ENCODE measurements at regions not wholly inside any gene's neighbourhood (a gene's known extent, or its start where the extent isn't known, plus 50 kb on each side); places are given as distances from the start of the nearest gene placed in this dataset.
"Not testable (repeated sequence)": the region's sequence is repeated elsewhere in the genome, so short reads cannot be mapped to it uniquely, and the experiment has no call there.

DNA sequence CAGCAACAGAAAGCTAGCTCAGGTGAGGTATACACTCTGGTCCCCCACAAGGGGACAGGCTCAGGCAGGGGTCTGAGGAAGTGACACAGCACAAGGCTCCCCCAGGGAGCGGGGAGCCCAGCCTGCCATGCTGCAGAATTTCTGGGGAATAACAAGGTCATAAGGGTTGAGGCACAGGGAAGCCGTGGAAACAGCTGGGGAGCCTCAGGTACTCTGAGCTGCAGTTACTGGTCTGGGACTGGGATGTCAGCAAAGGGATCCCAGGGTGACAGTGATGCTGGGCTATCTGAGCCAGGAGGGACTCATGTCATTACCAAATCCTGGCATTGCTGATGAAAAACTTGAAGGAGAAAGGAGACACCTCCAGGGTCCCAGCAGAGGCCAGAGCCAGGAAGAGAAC lies 64.4 kb upstream of the NANOS1 start:
- no peak for DNase-seq (ENCODE audit: low read depth in 2 of 2)

DNA sequence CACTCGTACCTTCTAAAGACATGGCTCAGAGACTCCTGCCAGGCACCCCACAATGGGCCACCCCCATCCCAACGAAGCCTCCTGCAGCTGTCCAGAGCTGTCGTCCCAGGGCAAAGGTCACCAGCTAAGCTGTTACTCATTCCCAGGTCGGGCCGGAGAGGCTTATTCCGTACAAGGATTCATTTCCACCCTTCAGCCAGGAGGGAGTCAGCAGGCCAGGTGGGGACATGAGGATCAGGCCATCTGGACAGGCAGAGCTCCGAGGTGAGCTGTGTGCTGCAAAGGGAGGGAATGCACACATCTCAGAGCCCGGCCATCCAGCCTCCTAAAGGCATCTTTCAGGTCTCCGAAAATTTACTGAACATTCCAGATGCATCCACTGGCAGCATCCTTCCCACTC lies 63.9 kb upstream of the NANOS1 start:
- no peak for DNase-seq (ENCODE audit: low read depth in 2 of 2)

DNA sequence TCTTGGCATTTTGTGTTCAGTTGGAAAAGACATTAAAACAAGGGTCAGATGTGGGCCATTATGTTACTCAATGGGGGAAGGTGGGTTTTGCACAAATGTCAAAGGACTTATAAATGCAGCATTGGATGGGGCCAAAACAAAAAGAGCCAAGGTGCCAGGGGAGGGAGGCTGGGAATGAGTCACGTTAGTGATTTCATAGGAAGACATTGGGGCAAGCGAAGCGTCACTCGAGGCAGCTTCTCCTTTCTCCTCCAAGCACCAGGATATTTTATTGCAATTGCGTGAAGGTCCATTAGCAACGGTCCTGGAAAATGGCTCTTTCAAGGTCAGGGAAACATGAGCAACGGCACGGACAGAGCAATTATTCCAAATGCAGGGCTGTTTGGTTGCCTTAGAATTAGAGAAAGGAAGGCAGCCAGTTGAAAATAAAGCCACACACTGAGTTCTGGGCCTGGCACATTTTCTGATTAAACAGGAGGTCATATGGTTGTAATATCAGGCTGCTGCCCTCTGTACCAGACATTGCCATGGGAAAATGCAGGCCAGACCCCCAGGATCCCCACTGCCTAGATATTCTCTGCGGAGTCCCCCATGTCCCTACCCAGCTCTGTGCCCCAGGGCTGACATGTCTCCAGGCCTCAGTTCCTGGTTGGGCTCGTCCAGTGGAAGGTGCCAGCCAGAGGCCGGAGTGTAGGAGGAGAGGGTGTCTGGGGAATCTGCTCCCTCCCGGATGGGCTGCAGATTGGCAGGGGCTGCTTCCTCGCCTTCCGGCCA lies 63.3 kb upstream of the NANOS1 start:
- DNase-seq (ENCODE audit: low read depth in 2 of 2) = no peak

DNA sequence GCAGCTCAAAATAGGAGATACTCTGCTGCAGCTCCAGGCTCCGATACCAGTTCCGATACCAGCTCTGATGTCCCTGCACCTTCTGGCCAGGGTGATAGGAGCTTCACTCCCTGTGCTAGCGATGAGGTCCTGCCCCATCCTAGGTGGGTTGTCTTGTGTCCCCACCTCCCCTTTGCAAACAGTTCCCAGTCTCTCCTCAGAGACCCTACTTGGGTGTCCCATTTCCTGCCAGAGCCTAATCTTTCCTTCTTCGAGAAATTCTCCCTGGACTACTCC lies 62.7 kb upstream of the NANOS1 start:
- no peak for DNase-seq (ENCODE audit: low read depth in 2 of 2)

DNA sequence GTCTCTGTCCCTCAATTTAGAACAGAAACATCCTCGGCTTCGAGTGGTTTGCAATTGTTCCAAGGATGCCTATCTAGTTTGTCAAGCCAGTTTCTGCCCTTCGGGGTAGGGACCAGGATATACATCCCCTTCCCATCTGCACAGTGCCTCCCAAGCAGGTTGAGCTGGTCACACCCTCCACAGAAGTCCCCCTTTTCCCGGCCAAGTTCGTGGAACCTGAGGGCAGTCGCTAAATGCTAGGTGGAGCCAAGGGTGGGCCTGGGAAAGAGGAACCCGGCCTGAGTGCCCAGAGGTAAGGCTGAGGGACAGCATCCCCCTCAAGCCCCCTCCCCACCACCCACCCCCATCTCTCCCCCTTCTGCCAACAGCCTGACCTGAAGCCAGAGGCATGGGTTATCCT lies 62.4 kb upstream of the NANOS1 start:
- DNase-seq (ENCODE audit: low read depth in 2 of 2) = no peak

DNA sequence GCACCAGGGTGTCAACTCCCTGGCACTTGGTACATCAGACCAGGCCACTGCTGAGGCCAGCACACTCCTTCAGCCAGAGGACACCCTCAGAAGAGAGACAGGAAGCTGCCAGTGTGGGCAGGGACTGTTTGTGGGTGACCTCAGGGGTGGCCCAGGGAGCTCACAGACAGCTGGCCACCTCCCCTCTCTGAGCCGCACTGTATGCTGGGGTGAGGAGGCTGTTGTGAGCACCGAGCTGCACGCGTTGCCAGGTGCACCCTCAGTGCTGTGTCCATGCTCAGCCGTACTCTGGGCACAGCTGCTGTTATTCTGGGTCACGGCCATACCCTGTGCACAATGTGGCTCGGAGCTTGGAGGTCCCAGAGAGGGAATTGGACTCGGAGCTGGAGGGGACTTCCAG lies 61.5 kb upstream of the NANOS1 start:
- DNase-seq (ENCODE audit: low read depth in 2 of 2) = no peak

DNA sequence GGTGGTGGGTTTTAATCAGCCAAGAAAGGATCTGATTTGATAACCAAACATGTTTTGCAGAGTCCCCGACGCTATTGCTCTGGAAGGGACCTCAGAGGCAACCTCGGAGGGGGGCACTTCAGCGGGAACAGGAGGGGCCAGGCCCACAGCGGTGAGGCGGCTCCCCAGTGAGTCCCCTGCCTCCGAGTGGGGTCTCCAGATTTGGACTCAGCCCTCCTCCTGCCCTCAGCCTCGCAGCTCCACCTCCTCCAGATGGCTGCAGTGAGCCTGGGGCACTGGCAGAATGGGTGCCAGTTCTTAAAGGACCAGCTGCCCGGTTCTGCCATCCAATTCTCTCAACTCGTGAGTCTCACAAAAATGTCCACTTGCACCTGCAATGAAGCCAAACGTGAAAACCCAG lies 61.0 kb upstream of the NANOS1 start:
- no peak for DNase-seq (ENCODE audit: low read depth in 2 of 2)

DNA sequence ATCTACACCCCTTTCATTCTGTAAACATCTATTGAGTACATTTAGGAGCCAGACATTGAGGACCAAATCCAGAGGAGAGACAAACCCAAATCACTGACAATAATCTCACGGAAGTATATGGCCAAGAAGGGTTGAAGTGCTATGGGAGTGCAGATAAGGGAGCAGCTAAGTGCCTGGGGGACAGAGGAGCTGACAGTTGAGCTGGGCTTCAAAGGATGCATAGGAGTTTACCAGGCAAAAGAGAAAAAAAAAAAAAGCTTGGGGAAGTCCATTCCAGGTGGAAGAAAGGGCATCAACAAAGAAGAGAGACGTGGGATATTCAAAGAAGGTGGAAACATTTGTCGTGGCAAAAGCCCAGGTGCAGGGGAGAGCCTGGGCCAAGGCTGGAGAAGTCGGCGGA lies 60.5 kb upstream of the NANOS1 start:
- no peak for DNase-seq (ENCODE audit: low read depth in 2 of 2)

DNA sequence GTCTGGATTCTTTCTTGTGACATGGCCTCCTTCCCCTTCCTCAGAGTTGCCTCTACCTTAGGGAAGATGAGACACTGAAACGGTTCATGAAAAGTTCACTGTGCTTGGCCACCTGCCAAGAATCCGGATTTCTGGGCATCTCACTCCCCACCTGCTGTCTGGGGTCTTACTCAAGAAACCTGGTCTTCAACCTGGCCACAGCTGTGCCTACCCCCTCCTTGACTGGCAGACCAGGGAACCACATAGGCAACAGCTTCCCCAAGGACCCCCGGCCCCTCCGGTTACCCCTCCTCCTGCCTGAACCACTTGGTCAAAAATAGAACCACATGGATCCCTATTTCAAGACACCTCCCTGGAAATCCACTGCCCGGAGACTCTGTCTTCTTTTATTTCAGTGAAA lies 58.7 kb upstream of the NANOS1 start:
- no peak for DNase-seq (ENCODE audit: low read depth in 2 of 2)

DNA sequence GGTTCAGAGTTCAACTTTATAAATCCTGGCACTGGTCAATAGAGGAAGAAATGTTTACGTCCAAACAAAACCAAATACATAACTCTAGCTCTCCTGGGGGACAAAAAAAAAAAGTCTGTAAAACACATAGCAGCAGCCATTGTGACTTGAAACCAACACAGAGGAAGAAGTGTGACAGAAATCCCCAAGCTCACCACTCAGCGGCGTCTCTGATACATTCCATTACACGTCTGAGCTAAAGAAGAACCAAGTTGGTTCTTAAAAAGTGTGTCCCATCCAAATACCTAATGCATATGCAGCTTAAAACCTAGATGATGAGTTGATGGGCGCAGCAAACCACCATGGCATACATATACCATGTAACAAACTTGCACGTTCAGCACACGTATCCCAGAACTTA lies 58.3 kb upstream of the NANOS1 start:
- DNase-seq (ENCODE audit: low read depth in 2 of 2) = no peak

DNA sequence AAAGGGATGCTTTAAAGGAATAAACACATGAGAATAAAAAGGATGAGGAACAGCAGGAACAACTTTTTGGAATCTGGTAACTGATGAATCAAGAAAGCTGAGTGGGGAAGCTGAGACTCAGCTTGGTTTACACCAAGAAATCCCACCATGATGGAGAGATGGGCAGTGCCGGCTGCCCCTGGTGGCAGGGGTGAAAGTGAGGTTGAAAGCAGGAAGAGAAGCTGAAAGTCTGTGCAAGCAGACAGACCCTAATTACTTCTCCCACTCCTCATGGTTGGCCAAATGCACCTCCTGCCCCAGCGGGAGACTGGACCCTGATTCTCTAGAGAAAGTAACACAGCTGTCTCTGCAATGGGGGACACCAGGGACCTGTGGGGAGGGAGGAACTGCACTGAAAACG lies 57.6 kb upstream of the NANOS1 start:
- DNase-seq (ENCODE audit: low read depth in 2 of 2) = no peak

DNA sequence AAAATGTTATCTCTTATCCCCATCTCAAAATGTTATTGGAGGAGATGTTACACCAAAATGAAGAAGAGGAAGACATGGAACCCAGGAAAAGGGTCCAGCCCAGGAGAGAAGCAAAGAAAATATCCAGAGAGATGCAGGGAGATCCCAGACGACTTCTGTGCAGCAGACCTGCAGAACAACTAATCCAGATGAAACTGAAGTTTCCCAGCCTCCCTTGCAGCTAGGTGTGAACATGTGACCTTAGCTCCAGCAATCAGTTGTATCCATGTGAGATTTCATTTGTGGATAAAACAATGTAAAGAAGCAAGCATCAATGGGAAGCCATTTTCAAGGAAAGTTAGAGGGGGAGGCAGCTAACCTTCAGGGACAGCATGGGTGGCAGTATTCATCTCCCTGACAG lies 55.8 kb upstream of the NANOS1 start:
- no peak for DNase-seq (ENCODE audit: low read depth in 2 of 2)

DNA sequence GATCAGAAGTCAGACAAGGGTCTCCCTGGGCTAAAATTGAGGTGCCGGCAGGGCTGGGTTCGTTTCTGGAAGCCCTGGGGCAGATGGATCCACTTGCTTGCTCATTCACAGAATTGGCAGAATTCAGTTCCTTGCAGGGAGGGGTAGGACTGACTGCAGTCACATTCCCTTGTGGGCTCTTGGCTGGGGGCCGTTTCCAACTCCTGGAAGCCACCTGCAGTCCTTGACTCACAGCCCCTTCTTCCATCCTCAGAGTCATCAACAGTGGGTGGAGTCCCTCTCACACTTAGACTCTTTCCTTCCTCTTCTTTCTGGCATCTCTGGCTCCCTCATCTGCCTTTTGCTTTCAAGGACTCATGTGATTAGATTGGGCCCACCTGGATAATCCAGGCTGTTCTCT lies 54.6 kb upstream of the NANOS1 start:
- DNase-seq (ENCODE audit: low read depth in 2 of 2) = no peak

DNA sequence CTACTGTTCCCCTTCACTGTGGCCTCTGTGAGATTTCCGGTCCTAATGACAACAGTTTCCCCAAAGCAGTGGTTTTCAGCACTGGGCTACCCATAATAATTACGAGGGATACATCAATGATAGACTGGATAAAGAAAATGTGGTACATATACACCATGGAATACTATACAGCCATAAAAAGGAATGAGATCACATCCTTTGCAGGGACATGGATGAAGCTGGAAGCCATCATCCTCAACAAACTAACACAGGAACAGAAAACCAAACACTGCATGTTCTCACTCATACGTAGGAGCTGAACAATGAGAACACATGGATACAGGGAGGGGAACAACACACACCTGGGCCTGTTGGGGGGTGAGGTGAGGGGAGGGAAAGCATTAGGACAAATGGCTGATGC lies 53.3 kb upstream of the NANOS1 start:
- not testable (repeated sequence) for DNase-seq (ENCODE audit: low read depth in 2 of 2)

DNA sequence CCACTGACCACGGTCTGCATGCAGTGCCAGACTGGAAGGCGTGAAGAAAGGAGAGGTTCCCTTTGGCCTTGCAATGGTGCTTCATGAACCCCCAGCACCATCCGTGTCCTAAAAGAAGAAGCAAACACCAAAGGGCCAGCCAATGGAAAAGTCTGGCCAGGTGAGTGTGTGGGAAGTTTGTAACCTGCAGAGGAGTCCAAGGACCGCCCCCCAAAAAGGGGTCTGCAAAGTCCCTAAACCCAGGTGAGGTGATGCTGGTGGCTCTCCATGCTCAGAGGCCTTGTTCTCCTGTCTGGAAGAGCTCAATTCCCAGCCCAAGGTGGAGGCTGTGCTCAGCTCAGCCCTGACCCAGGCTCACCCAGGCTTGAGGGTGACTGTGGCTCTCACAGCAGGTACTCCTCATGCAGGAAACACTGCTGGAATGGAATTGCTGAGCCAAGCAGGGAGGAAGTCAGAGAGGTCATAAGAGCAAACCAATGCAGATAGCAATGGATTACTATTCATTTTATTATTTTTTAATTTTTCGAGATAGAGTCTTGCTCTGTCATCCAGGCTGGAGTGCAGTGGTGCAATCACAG lies 52.4 kb upstream of the NANOS1 start:
- DNase-seq (ENCODE audit: low read depth in 2 of 2) = no peak

DNA sequence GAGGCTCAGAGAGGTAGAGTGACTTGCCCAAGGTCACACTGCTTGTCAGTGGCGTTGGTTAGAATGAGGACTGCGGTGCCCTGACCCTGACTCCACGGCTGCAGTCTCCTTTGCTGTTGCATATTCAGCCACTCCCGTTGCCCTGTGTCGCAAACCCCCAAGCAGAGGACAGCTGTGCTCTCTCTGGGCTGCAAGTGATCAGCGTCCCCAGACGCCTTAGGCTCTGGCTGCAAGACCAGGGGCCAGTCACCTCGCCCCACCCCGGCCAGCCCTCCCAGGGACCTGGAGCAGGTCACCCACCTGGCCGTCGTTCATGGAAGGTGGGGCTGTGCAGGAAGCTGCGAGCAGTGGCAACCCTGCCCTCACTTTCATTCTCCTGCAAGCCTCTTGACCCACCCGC lies 51.7 kb upstream of the NANOS1 start:
- no peak for DNase-seq (ENCODE audit: low read depth in 2 of 2)

DNA sequence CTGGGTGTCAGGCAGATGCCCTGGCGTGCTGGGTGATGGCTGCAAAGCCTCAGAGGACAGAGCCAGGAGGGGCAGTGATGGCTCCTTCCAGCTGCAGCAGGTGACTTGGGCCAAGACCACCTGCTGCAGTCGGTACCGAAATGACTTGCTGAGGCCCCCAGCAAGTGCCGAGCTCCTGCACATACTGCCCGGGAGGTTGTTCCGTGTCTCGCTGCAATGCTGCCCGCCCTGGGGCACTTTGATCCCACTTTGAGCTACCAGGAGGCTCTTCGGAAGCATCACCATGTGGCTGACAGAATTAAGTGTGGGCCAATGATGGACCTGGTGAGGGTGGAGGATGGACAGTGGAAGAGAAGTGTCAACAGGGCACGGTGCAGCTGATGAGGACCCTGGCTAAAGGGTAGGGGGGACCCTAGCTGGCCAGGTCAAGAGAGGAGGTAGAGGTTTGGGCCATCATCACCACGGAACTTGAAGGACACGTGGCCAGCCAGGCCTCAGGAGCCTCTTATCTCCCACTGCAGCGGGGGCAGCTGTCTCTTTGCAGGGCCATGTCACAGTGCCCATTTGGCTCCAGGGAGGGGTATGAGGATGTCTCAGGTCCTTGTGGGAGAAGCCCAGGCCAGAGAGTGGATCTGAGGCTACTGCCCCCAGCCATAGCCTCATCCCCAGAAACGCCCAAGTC lies 51.1 kb upstream of the NANOS1 start:
- no peak for DNase-seq (ENCODE audit: low read depth in 2 of 2)

DNA sequence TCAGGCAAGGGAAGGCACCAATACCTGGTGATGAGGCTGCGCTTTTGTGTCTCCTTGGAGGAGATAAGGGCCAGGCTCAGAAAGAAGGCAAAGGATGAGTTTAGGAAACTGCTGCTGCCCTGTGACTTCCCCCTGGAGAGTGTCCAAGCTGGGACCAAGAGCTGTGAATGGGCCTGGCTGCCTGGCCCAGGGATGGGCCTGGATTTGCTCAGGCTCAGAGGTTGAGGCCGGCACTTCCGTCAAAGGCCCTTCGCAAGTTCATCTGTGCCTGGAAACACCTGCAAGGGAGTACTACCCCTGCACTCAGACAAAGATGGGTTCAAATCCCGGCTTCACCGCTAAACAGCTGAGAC lies 50.5 kb upstream of the NANOS1 start:
- DNase-seq (ENCODE audit: low read depth in 2 of 2) = no peak

DNA sequence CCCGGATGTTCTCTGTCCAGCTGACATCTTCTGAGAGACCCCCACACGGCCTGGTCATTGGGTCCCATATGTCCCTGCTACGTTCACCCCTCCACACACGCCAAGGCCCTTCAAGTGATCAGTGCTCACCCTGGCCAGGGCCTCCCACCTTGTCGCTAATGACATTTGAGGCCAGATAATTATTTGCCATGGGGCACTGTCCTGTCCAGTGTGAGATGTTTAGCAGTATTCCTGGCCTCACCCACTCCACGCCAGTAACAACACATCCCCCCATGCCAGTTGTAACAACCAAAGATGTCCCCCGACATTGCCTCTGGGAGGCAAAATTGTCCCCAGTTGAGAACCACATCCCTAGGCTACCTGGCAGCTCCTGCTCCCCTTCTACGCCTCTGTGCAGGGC lies 49.9 kb upstream of the NANOS1 start:
- DNase-seq (ENCODE audit: low read depth in 2 of 2) = no peak
